Mesothelial cell of epicardium (in vitro differentiated cells): ENCODE measurements at regions not wholly inside any gene's neighbourhood (a gene's known extent, or its start where the extent isn't known, plus 50 kb on each side); places are given as distances from the start of the nearest gene placed in this dataset.
A peak's percentile ranks its signal among the peaks of the same experiment; 100 is the strongest.

ENCODE experiments used
- DNase-seq, 2 experiments: peaks; one replicate each; pipeline ENCODE4 v3.0.0; 2021; ENCODE audit warnings: low spot score in 2 of 2; ENCODE audit not compliant: unreplicated experiment in 2 of 2
- H3K27ac Mint-ChIP-seq: 2 replicates; pipeline ENCODE4 v1.8.0; 2021; ENCODE audit warnings: mixed read lengths
- H3K27me3 Mint-ChIP-seq: 2 replicates; pipeline ENCODE4 v1.8.0; 2021; ENCODE audit warnings: low read depth, mixed read lengths
- H3K36me3 Mint-ChIP-seq: 2 replicates; pipeline ENCODE4 v1.8.0; 2021; ENCODE audit warnings: mixed read lengths
- H3K4me1 Mint-ChIP-seq: 2 replicates; pipeline ENCODE4 v1.8.0; 2021; ENCODE audit warnings: mixed read lengths
- H3K4me3 Mint-ChIP-seq: 2 replicates; pipeline ENCODE4 v1.8.0; 2021; ENCODE audit warnings: mild to moderate bottlenecking, moderate library complexity, mixed read lengths
- H3K9me3 Mint-ChIP-seq: 2 replicates; pipeline ENCODE4 v1.8.0; 2021; ENCODE audit warnings: mixed read lengths
- CTCF ChIP-seq: fragments of 200-600 bp; sonication (generic); IDR thresholded peaks from one replicate; pipeline ENCODE4 v1.5.0; 2021; ENCODE audit warnings: antibody characterized with exemption; ENCODE audit not compliant: unreplicated experiment

- Mint-ChIP-seq H3K27ac (peak overlapping the region; percentile 57), H3K27me3 (no peaks in the 10 kb centered on the region), H3K9me3 (peaks cover 9% of the 10 kb centered on the region), H3K4me1 (peaks cover 5% of the 10 kb centered on the region), H3K36me3 (peaks cover 3% of the 10 kb centered on the region), H3K4me3 (no peak overlapping the region)
- no peak for DNase-seq
- TF ChIP-seq CTCF, result no peak
These were observed 69.4 kb upstream of the AGA start for GRCh38 chr4:177511611-177512010.

- no peak for DNase-seq
- Mint-ChIP-seq H3K4me3 (no peak overlapping the region), H3K27ac (no peak overlapping the region), H3K9me3 (peaks cover 9% of the 10 kb centered on the region), H3K4me1 (peaks cover 5% of the 10 kb centered on the region), H3K36me3 (peaks cover 3% of the 10 kb centered on the region), H3K27me3 (no peaks in the 10 kb centered on the region)
- TF ChIP-seq CTCF, result no peak
These were observed 70.4 kb upstream of the AGA start for GRCh38 chr4:177512646-177513045.

- Mint-ChIP-seq H3K36me3 (no peaks in the 10 kb centered on the region), H3K4me1 (no peaks in the 10 kb centered on the region), H3K9me3 (peaks cover 11% of the 10 kb centered on the region), H3K27ac (no peak overlapping the region), H3K4me3 (no peak overlapping the region), H3K27me3 (no peaks in the 10 kb centered on the region)
- TF ChIP-seq CTCF, result no peak
- DNase-seq, result no peak
These were observed 75.6 kb upstream of the AGA start for GRCh38 chr4:177517862-177518261.

- no peak overlapping the region for H3K4me3 Mint-ChIP-seq
- H3K4me1 Mint-ChIP-seq, result no peaks in the 10 kb centered on the region
These were observed 77.4 kb upstream of the AGA start for GRCh38 chr4:177519481-177520260.

GRCh38 chr4:177528620-177529019 lies 86.4 kb upstream of the AGA start:
- no peak for TF ChIP-seq CTCF
- Mint-ChIP-seq H3K36me3 (no peaks in the 10 kb centered on the region), H3K4me3 (no peak overlapping the region), H3K27me3 (no peaks in the 10 kb centered on the region), H3K27ac (no peak overlapping the region), H3K4me1 (no peaks in the 10 kb centered on the region), H3K9me3 (peaks cover 10% of the 10 kb centered on the region)
- no peak for DNase-seq

More at GRCh38 chr4:177519481-177520260, 77.4 kb upstream of the AGA start:
- TF ChIP-seq CTCF, result no peak
- Mint-ChIP-seq H3K27ac (no peak overlapping the region), H3K27me3 (no peaks in the 10 kb centered on the region), H3K36me3 (no peaks in the 10 kb centered on the region), H3K9me3 (peaks cover 24% of the 10 kb centered on the region)
- DNase-seq, result no peak
